Endothelial cell (in vitro differentiated cells): ENCODE measurements at regions not wholly inside any gene's neighbourhood (a gene's known extent, or its start where the extent isn't known, plus 50 kb on each side); places are given as distances from the start of the nearest gene placed in this dataset.

Experiments used
- DNase-seq: peaks from one replicate; pipeline ENCODE4 v3.0.0; 2021; ENCODE audit warnings: low spot score
- H3K27ac Mint-ChIP-seq: one replicate; pipeline ENCODE4 v1.8.0; 2021; ENCODE audit warnings: mixed read lengths, inconsistent platforms; ENCODE audit not compliant: unreplicated experiment
- H3K27me3 Mint-ChIP-seq: one replicate; pipeline ENCODE4 v1.8.0; 2021; ENCODE audit warnings: mild to moderate bottlenecking, moderate library complexity, mixed read lengths, inconsistent platforms; ENCODE audit not compliant: unreplicated experiment
- H3K36me3 Mint-ChIP-seq: one replicate; pipeline ENCODE4 v1.8.0; 2021; ENCODE audit warnings: mild to moderate bottlenecking, low read depth, mixed read lengths, inconsistent platforms; ENCODE audit not compliant: unreplicated experiment
- H3K4me1 Mint-ChIP-seq: one replicate; pipeline ENCODE4 v1.8.0; 2021; ENCODE audit warnings: mild to moderate bottlenecking, mixed read lengths, inconsistent platforms; ENCODE audit not compliant: unreplicated experiment
- H3K4me3 Mint-ChIP-seq: one replicate; pipeline ENCODE4 v1.8.0; 2021; ENCODE audit warnings: mild to moderate bottlenecking, mixed read lengths, inconsistent platforms; ENCODE audit not compliant: unreplicated experiment
- H3K9me3 Mint-ChIP-seq: one replicate; pipeline ENCODE4 v1.8.0; 2021; ENCODE audit warnings: mixed read lengths, inconsistent platforms; ENCODE audit not compliant: unreplicated experiment
- TF ChIP-seq, protein P1 (sequence below): fragments of 200-600 bp; sonication (generic); IDR thresholded peaks from one replicate; pipeline ENCODE4 v1.5.0; 2021; ENCODE audit warnings: antibody characterized with exemption; ENCODE audit not compliant: unreplicated experiment

DNA sequence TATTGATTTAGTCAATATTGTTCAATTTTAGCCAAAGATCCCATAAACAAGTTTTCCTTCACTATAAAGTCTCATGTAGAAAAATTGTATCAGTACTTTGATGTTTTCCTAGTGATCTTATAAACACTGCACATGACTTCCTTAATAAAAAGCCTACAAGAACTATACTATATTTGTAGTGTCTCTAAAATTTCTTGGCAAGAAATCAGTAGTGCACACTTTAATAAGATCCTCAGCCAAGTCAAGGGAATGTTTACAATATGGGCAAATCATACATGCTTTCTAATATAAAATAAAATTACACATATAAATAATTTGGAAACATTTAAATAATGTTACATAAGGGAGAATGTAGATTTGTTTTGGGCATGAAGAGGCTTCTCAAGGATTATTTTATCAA is 203.0 kb upstream of the CCDC179 start:
- Mint-ChIP-seq H3K27ac (no peak overlapping the region), H3K9me3 (no peaks in the 10 kb centered on the region), H3K4me3 (no peak overlapping the region), H3K36me3 (no peaks in the 10 kb centered on the region), H3K27me3 (peaks cover 2% of the 10 kb centered on the region), H3K4me1 (no peaks in the 10 kb centered on the region)
- TF ChIP-seq, protein P1, sequence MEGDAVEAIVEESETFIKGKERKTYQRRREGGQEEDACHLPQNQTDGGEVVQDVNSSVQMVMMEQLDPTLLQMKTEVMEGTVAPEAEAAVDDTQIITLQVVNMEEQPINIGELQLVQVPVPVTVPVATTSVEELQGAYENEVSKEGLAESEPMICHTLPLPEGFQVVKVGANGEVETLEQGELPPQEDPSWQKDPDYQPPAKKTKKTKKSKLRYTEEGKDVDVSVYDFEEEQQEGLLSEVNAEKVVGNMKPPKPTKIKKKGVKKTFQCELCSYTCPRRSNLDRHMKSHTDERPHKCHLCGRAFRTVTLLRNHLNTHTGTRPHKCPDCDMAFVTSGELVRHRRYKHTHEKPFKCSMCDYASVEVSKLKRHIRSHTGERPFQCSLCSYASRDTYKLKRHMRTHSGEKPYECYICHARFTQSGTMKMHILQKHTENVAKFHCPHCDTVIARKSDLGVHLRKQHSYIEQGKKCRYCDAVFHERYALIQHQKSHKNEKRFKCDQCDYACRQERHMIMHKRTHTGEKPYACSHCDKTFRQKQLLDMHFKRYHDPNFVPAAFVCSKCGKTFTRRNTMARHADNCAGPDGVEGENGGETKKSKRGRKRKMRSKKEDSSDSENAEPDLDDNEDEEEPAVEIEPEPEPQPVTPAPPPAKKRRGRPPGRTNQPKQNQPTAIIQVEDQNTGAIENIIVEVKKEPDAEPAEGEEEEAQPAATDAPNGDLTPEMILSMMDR: no peak
- DNase-seq: no peak

GRCh38 chr11:23078289-23078971 is 218.2 kb upstream of the CCDC179 start:
- no peak overlapping the region for H3K4me3 Mint-ChIP-seq
- DNase-seq: no peak
- H3K27ac Mint-ChIP-seq: no peak overlapping the region
- TF ChIP-seq, protein P1: no peak
- no peaks in the 10 kb centered on the region for H3K36me3 Mint-ChIP-seq
- no peaks in the 10 kb centered on the region for H3K4me1 Mint-ChIP-seq
- no peaks in the 10 kb centered on the region for H3K9me3 Mint-ChIP-seq
- no peaks in the 10 kb centered on the region for H3K27me3 Mint-ChIP-seq

DNA sequence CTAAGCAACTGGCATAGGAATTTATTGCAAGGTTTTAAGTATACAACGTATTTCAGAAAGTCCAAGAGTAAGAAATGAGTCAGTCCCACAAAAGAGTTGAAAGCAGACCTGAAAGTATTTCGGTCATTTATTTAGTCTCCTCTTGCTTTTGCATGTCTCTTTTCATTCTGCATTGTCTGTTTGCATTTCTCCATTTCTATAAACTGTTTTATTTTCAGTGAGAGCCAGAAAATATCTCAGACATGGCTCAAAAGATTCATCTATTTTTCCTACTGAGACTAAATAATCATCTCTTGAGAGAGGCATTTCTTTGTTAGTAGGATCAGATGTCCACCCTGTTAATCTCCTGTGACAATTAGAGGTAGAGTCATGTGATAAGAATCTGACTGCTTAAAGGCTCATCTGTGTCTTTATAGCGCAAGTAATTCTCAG is 219.1 kb upstream of the CCDC179 start:
- TF ChIP-seq, protein P1: no peak
- Mint-ChIP-seq H3K4me1 (no peaks in the 10 kb centered on the region), H3K9me3 (no peaks in the 10 kb centered on the region)

GRCh38 chr11:23087407-23087806 is 227.1 kb upstream of the CCDC179 start:
- Mint-ChIP-seq H3K27me3 (no peaks in the 10 kb centered on the region), H3K27ac (peak overlapping the region; percentile 30), H3K9me3 (no peaks in the 10 kb centered on the region), H3K4me3 (no peak overlapping the region), H3K4me1 (no peaks in the 10 kb centered on the region), H3K36me3 (no peaks in the 10 kb centered on the region)
- DNase-seq: no peak
- TF ChIP-seq, protein P1: no peak

More for the DNA sequence above, 219.1 kb upstream of the CCDC179 start:
- Mint-ChIP-seq H3K36me3 (no peaks in the 10 kb centered on the region), H3K4me3 (no peak overlapping the region), H3K27ac (no peak overlapping the region), H3K27me3 (no peaks in the 10 kb centered on the region)
- DNase-seq: no peak

GRCh38 chr11:23090659-23091058 is 230.4 kb upstream of the CCDC179 start:
- TF ChIP-seq, protein P1: no peak
- Mint-ChIP-seq H3K4me3 (no peak overlapping the region), H3K4me1 (no peaks in the 10 kb centered on the region), H3K27ac (no peak overlapping the region), H3K27me3 (no peaks in the 10 kb centered on the region), H3K36me3 (no peaks in the 10 kb centered on the region), H3K9me3 (no peaks in the 10 kb centered on the region)
- no peak for DNase-seq
